Common myeloid progenitor, CD34-positive (primary cell): ENCODE measurements at regions not wholly inside any gene's neighbourhood (a gene's known extent, or its start where the extent isn't known, plus 50 kb on each side); places are given as distances from the start of the nearest gene placed in this dataset.

Experiments
- CTCF ChIA-PET: fragments of 350-600 bp; sonication (Branson Sonifier 250); formaldehyde crosslinking; loops from one replicate; lab custom pipeline; 2021; ENCODE audit warnings: antibody characterized with exemption; lab: Charles Lee
- POLR2A ChIA-PET: fragments of 350-600 bp; sonication (Branson Sonifier 250); formaldehyde crosslinking; loops from one replicate; lab custom pipeline; 2021; ENCODE audit warnings: antibody characterized with exemption; lab: Charles Lee
- DNase-seq, 3 donors: peaks; one replicate each; pipeline versions ENCODE4 v3.0.0 to v3.0.0-alpha.2; 2013
- H3K27ac ChIP-seq, 2 experiments: 1 replicate in 1 of 2; 2 replicates in 1 of 2; pipeline ENCODE4 v1.7.0; 2013; ENCODE audit warnings: inconsistent platforms in 2 of 2, low read length in 2 of 2, mild to moderate bottlenecking in 2 of 2, low read depth in 1 of 2, moderate library complexity in 1 of 2; ENCODE audit not compliant: severe bottlenecking in 2 of 2, insufficient read depth in 1 of 2, poor library complexity in 1 of 2
- H3K27me3 ChIP-seq, 5 experiments: replicated peaks in 2 of 5; 1 replicate in 3 of 5; 2 replicates in 2 of 5; pipeline versions ENCODE4 v1.6.1 to v1.7.0; 2013; ENCODE audit warnings: low read length in 4 of 5, mild to moderate bottlenecking in 2 of 5, moderate library complexity in 2 of 5, inconsistent platforms in 1 of 5; ENCODE audit not compliant: insufficient read depth in 5 of 5, control insufficient read depth in 4 of 5
- H3K36me3 ChIP-seq, 4 experiments: 1 replicate in 2 of 4; 2 replicates in 2 of 4; pipeline versions ENCODE4 v1.6.1 to v1.7.0; 2013; ENCODE audit warnings: low read length in 3 of 4, control low read depth in 1 of 4, mild to moderate bottlenecking in 1 of 4; ENCODE audit not compliant: control insufficient read depth in 4 of 4, insufficient read depth in 4 of 4
- H3K4me1 ChIP-seq, 4 experiments: 1 replicate in 3 of 4; 2 replicates in 1 of 4; pipeline versions ENCODE4 v1.6.1 to v1.7.1; 2013; ENCODE audit warnings: low read length in 3 of 4, mild to moderate bottlenecking in 3 of 4, control low read depth in 1 of 4, inconsistent platforms in 1 of 4, moderate library complexity in 1 of 4; ENCODE audit not compliant: control insufficient read depth in 4 of 4, insufficient read depth in 4 of 4; ENCODE audit errors: control extremely low read depth in 1 of 4
- H3K4me3 ChIP-seq, 7 experiments: 1 replicate in 4 of 7; 2 replicates in 3 of 7; pipeline versions ENCODE4 v1.5.1 to v1.7.0; 2013; ENCODE audit warnings: mild to moderate bottlenecking in 7 of 7, low read length in 6 of 7, moderate library complexity in 6 of 7, inconsistent platforms in 2 of 7, low read depth in 2 of 7, control low read depth in 1 of 7; ENCODE audit not compliant: insufficient read depth in 4 of 7, control insufficient read depth in 1 of 7; ENCODE audit errors: extremely low read depth in 1 of 7
- H3K9me3 ChIP-seq, 5 experiments: 1 replicate in 4 of 5; 2 replicates in 1 of 5; pipeline versions ENCODE4 v1.6.1 to v1.7.1; 2013; ENCODE audit warnings: low read length in 4 of 5, mild to moderate bottlenecking in 2 of 5, inconsistent platforms in 1 of 5, low read depth in 1 of 5, moderate library complexity in 1 of 5; ENCODE audit not compliant: control insufficient read depth in 4 of 5, insufficient read depth in 2 of 5; ENCODE audit errors: control extremely low read depth in 1 of 5
- WGBS: methylation state at CpG from one replicate; pipeline ENCODE4 v1.1.5; 2013; ENCODE audit not compliant: insufficient coverage; 5-methylcytosine and 5-hydroxymethylcytosine counted together

DNA sequence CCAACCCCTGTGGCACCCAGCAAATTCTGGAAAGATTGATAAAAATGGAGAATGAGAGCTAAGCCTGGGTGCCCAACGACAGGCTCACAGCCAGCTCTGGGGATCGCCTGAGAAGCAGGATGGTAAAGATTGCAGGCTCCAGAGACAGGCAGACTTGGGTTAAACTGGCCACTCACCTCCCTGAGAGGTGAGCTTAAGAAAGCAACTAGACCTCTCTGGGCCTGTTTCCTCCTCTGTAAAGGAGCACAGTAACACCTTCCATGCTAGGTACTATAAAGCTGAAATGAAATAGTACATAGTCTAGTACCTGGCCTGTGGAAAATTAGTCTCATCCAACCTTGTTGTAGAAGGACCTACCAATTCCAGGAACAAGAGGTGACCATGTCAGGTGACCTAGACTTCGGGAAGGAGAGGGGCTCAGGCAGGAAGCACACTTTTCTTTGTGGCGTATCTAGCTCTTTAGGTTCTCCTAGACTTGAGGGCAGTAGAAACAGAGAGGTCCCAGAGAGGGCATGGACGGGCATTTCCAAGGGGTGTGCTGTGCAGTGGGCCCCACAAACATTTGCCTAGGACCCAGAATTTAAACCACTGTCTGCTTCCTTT lies 142.8 kb upstream of the MYLIP start:
- WGBS: 70% methylated on average over 4 of the region's 5 CpGs
- Histone ChIP-seq H3K4me1 (peaks cover 0 to 11% (median 5%) of the 10 kb centered on the region in 4 experiments), H3K4me3 (no peak overlapping the region), H3K27me3 (peaks cover 0 to 2% (median 0%) of the 10 kb centered on the region in 5 experiments), H3K27ac (no peak overlapping the region), H3K9me3 (no peaks in the 10 kb centered on the region), H3K36me3 (no peaks in the 10 kb centered on the region)
- DNase-seq: no peak
- ChIA-PET POLR2A (no interaction called here), CTCF (interaction anchor here (1.6 kb wide), 1 partner anchor 143 kb away, joined by 5 read pairs; the partner anchor contains the start of gene MYLIP)

DNA sequence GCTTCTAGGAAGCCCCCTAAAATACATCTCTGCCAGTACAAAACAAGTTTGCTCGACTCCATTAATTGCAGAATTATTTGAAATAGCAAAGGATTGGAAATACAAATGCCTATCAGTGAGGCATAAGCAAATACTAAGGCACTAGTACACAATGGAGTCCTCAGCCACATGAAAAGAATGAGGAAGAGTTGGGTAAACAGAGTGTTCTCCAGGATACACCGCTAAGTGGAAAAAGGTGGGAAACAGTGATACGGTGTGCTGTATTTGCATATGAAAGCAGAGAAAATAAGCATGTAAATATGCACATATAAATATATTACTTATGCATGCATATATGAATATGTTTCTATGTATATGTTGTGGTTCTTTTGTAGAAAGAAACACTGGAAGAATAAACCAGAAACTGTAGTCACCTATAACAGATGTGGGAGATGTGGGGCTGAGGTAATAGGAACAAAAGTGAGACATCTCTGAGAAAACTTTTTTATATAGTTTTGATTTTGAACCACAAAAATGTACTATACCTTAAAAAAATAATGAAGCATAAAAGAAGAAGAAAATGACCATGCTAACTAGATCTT lies 143.4 kb upstream of the MYLIP start:
- Histone ChIP-seq H3K4me3 (no peak overlapping the region), H3K9me3 (no peaks in the 10 kb centered on the region), H3K27ac (no peak overlapping the region), H3K27me3 (peaks cover 0 to 2% (median 0%) of the 10 kb centered on the region in 5 experiments), H3K36me3 (no peaks in the 10 kb centered on the region), H3K4me1 (peaks cover 0 to 11% (median 5%) of the 10 kb centered on the region in 4 experiments)
- WGBS: 100% methylated on average over 1 of the region's 3 CpGs
- ChIA-PET POLR2A (no interaction called here), CTCF (interaction anchor here (1.6 kb wide), 1 partner anchor 143 kb away, joined by 5 read pairs; the partner anchor contains the start of gene MYLIP)
- DNase-seq: no peak

DNA sequence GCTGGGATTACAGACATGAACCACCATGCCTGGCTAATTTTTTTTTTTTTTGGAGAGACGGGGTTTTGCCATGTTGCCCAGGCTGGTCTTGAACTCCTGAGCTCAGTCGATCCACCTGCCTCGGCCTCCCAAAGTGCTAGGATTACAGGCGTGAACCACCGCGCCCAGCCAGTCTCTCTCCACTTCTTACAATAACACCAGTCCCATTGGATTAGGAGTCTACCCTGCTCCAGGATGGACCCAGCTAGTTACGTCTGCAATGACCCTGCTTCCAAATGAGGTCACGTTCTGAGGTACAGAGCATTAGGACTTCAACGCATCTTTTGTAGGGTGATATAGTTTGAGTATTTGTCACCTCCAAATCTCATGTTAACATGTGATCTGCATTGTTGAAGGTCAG lies 146.9 kb upstream of the MYLIP start:
- ChIA-PET POLR2A (no interaction called here), CTCF (no interaction called here)
- peaks cover 0 to 8% (median 5%) of the 10 kb centered on the region in 4 experiments for H3K4me1 ChIP-seq
- H3K27me3 ChIP-seq: no peaks in the 10 kb centered on the region
- 98% methylated on average over 7 of the region's 9 CpGs for WGBS
- no peaks in the 10 kb centered on the region for H3K9me3 ChIP-seq
- H3K4me3 ChIP-seq: no peak overlapping the region
- no peak for DNase-seq
- H3K27ac ChIP-seq: no peak overlapping the region
- no peaks in the 10 kb centered on the region for H3K36me3 ChIP-seq

DNA sequence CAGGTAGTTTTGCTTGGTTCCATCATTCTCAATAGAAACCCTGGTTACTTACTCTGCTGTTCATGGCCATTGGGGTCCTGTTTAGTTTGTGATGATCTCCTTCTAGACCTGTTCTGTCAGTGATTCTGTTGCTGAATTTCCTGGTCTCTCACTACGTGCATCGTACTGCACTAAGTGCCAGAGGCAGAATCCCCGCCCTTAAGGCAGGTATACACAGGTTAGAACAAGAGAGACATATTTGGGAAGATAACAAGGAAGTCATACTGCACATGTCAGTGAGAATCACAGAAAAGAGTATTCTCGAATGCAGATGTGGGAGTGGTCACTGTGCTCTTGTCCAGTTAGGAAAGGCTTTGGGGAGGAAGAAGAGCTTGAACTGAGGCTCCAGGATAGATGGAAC lies 148.1 kb upstream of the MYLIP start:
- WGBS: 97% methylated on average over 4 of the region's 4 CpGs
- Histone ChIP-seq H3K27me3 (no peaks in the 10 kb centered on the region), H3K9me3 (no peaks in the 10 kb centered on the region), H3K4me3 (no peak overlapping the region), H3K4me1 (peaks cover 0 to 8% (median 0%) of the 10 kb centered on the region in 4 experiments), H3K36me3 (no peaks in the 10 kb centered on the region), H3K27ac (no peak overlapping the region)
- DNase-seq: no peak
- CTCF ChIA-PET: no interaction called here
- POLR2A ChIA-PET: no interaction called here

DNA sequence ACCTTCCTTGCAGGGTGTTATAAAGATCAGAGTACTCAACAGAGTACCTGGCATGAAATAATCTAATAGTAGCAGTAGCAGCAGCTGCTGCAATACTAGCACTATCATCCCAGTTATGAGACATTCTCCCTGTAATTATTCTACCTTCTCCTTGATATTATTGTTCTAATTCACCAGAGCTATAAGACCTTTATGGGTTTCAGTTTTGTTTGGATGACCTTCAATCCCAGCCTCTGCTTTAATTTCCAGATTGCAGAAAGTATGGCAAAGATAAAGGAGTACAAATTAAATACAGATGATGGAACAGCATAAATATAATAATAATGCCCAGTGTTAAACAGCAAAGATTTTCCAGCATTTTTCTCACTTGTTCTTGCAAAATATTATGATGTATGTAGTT lies 150.5 kb upstream of the MYLIP start:
- Histone ChIP-seq H3K9me3 (peaks cover 0 to 5% (median 0%) of the 10 kb centered on the region in 5 experiments), H3K4me1 (peaks cover 0 to 8% (median 0%) of the 10 kb centered on the region in 4 experiments), H3K36me3 (no peaks in the 10 kb centered on the region), H3K4me3 (no peak overlapping the region), H3K27me3 (no peaks in the 10 kb centered on the region), H3K27ac (no peak overlapping the region)
- DNase-seq: no peak
- POLR2A ChIA-PET: no interaction called here
- CTCF ChIA-PET: interaction anchor here (1.3 kb wide), 1 partner anchor 9 kb away, joined by 3 read pairs; no protein-coding TSS in a partner anchor

DNA sequence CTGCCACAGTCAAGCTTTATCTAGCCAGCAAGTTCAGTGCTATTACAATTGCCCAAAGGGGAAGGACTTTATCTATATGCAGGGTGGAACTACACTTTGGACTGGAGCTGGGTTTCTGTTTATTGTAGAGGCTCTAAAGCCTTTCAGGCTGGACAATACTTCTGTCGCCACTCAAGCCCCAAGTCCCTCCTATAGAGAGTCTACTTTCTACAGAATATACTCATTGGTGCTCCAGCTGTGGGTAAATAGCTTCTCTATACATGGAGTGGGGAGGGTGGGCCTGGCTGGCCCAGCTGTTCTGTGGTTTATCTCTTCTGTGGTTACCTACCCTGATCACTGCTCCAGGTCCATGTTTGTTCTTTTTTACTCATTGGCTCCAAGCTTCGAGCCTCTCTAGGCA lies 151.8 kb upstream of the MYLIP start:
- 89% methylated on average over 1 of the region's 2 CpGs for WGBS
- CTCF ChIA-PET: no interaction called here
- no peak for DNase-seq

DNA sequence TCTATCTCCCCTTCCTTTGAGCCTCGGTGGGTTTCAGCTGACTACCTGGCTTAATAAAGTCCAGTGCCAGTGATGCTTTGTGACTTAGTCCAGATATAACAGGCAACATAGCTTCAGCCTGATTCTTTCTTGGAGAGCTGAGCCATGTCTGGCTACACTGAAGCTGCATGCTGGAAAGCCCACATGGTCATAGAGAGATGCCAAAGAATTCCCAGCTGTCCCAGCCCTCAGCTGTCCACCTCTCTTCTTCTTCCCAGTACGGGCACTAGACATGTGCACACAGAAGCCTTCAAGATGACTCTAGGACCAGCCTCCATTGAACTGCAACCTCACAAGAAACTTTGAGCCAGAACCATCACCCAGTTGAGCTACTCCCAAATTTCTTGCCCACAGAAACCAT lies 154.1 kb upstream of the MYLIP start:
- CTCF ChIA-PET: interaction anchor here (0.7 to 1.2 kb wide), 2 partner anchors 10 to 14 kb away, joined by 3 to 4 read pairs; no protein-coding TSS in a partner anchor
- Histone ChIP-seq H3K27me3 (no peaks in the 10 kb centered on the region), H3K4me3 (no peak overlapping the region), H3K27ac (no peak overlapping the region), H3K36me3 (no peaks in the 10 kb centered on the region), H3K9me3 (peaks cover 0 to 12% (median 2%) of the 10 kb centered on the region in 5 experiments), H3K4me1 (peaks cover 0 to 8% (median 0%) of the 10 kb centered on the region in 4 experiments)
- POLR2A ChIA-PET: no interaction called here
- no peak for DNase-seq
- 100% methylated on average over 2 of the region's 2 CpGs for WGBS

More for the DNA sequence above, 151.8 kb upstream of the MYLIP start:
- H3K27ac ChIP-seq: no peak overlapping the region
- H3K36me3 ChIP-seq: no peaks in the 10 kb centered on the region
- POLR2A ChIA-PET: no interaction called here
- H3K4me1 ChIP-seq: peaks cover 0 to 8% (median 0%) of the 10 kb centered on the region in 4 experiments
- no peak overlapping the region for H3K4me3 ChIP-seq
- H3K9me3 ChIP-seq: peaks cover 0 to 12% (median 2%) of the 10 kb centered on the region in 5 experiments
- H3K27me3 ChIP-seq: no peaks in the 10 kb centered on the region
